ENCODE measurements at regions not wholly inside any gene's neighbourhood (a gene's known extent, or its start where the extent isn't known, plus 50 kb on each side); places are given as distances from the start of the nearest gene placed in this dataset.

- H3K9ac ChIP-seq (ENCODE audit: low read length) = no peak overlapping the region
- no TSS peak for BruUV-seq (replicated peaks)
- no peaks in the 10 kb centered on the region for H3K79me2 ChIP-seq (ENCODE audit: insufficient read depth, low read length)
- H3K4me2 ChIP-seq (ENCODE audit: low read length) = no peak overlapping the region
- H3K9me3 ChIP-seq (ENCODE audit: control insufficient read depth in 1 of 2, insufficient read depth in 1 of 2, low read depth in 1 of 2, low read length in 2 of 2) = no peaks in the 10 kb centered on the region
- ATAC-seq = no peak
- ChIA-PET POLR2A (no interaction called here), CTCF (no interaction called here), RAD21 (ENCODE audit: low non-redundant PET in 1 of 2, low total read pairs in 2 of 2, uncharacterized antibody in 2 of 2, unreplicated experiment in 2 of 2) (no interaction called here)
- H2AFZ ChIP-seq (ENCODE audit: low read depth, low read length, poor library complexity, severe bottlenecking) = no peak overlapping the region
- intact Hi-C loops (cut with micrococcal nuclease) = no loop called here
- H3K36me3 ChIP-seq (ENCODE audit: control insufficient read depth in 1 of 2, insufficient read depth in 2 of 2, low read length in 2 of 2) = no peaks in the 10 kb centered on the region
- no peaks in the 10 kb centered on the region for H3K4me1 ChIP-seq (ENCODE audit: control insufficient read depth in 1 of 2, insufficient read depth in 2 of 2, low read length in 2 of 2)
- H3K4me3 ChIP-seq (replicated peaks in 1 of 2; ENCODE audit: low read depth in 1 of 2, low read length in 2 of 2) = no peak overlapping the region
- H3K27me3 ChIP-seq (ENCODE audit: insufficient read depth, low read length) = no peaks in the 10 kb centered on the region
- H4K20me1 ChIP-seq (ENCODE audit: insufficient read depth) = no peaks in the 10 kb centered on the region
- H3K9me2 ChIP-seq (ENCODE audit: insufficient read depth) = no peaks in the 10 kb centered on the region
- TF ChIP-seq TCF7L2 (IDR thresholded peaks at IDR 0.05; ENCODE audit: borderline replicate concordance, extremely low read depth, insufficient read depth, insufficient read length) (no peak), RAD21 (IDR thresholded peaks at IDR 0.05; ENCODE audit: low read depth) (no peak), REST (IDR thresholded peaks at IDR 0.05; ENCODE audit: low read depth) (no peak), SRF (IDR thresholded peaks at IDR 0.05; ENCODE audit: low read depth) (no peak), ZBTB33 (IDR thresholded peaks at IDR 0.05; ENCODE audit: extremely low read depth, insufficient replicate concordance, low read length) (no peak), ELF1 (IDR thresholded peaks at IDR 0.05; ENCODE audit: borderline replicate concordance, low read depth) (no peak), POLR2AphosphoS5 (IDR thresholded peaks at IDR 0.05; ENCODE audit: low read depth, low read length) (no peak), CBX3 (IDR thresholded peaks at IDR 0.05; ENCODE audit: low read depth) (no peak), EZH2 (IDR thresholded peaks at IDR 0.05) (no peak), ATF3 (IDR thresholded peaks at IDR 0.05) (no peak), CTCF (IDR thresholded peaks at IDR 0.05 in 2 of 3, conservative IDR thresholded peaks at IDR 0.05 in 1 of 3; ENCODE audit: borderline replicate concordance in 1 of 3, insufficient read depth in 1 of 3, low read depth in 2 of 3, low read length in 2 of 3) (no peak), YY1 (IDR thresholded peaks at IDR 0.05; ENCODE audit: extremely low read depth, insufficient replicate concordance, low read depth, low read length) (no peak), EGR1 (IDR thresholded peaks at IDR 0.05; ENCODE audit: low read depth) (no peak), ZNF274 (IDR thresholded peaks at IDR 0.05; ENCODE audit: low read depth, low read length) (no peak), SP1 (IDR thresholded peaks at IDR 0.05; ENCODE audit: low read depth) (no peak), CEBPB (IDR thresholded peaks at IDR 0.05; ENCODE audit: low read depth) (no peak)
- DNase-seq (ENCODE audit: low read depth, low spot score) = no peak
- no peak overlapping the region for H3K27ac ChIP-seq (ENCODE audit: low read depth, low read length)
Observed at GRCh38 chr2:206853915-206854314, 85.4 kb upstream of the CPO start.

Data from HCT116 (cell line).